ENCODE measurements at regions not wholly inside any gene's neighbourhood (a gene's known extent, or its start where the extent isn't known, plus 50 kb on each side); places are given as distances from the start of the nearest gene placed in this dataset.
"Not testable (repeated sequence)": the region's sequence is repeated elsewhere in the genome, so short reads cannot be mapped to it uniquely, and the experiment has no call there.

DNA sequence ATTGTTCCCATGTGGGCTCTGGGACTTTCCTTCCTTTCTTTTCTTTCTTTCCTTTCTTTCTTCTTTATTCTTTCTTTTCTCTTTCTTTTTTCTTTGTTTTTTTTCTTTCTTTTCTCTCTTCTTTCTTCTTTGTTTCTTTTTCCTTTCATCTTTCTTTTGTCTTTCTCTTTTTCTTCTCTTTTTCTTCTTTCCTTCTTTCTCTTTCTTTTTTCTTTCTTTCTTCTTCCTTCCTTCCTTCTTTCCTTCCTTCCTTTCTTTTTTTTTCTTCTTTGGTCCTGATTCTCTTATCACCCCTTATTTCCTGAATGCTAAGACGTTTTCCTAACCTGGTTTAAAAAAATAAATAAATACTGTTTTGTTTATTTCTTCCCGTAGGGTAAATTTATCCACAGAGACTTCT, 93.2 kb downstream of the CRLF2 start:
- 32 to 37% (median 34%) methylated on average over 2 of the region's 2 CpGs for WGBS, 4 donors
- no peak for TF ChIP-seq POLR2A (IDR thresholded peaks at IDR 0.05)
- TF ChIP-seq, protein P1, sequence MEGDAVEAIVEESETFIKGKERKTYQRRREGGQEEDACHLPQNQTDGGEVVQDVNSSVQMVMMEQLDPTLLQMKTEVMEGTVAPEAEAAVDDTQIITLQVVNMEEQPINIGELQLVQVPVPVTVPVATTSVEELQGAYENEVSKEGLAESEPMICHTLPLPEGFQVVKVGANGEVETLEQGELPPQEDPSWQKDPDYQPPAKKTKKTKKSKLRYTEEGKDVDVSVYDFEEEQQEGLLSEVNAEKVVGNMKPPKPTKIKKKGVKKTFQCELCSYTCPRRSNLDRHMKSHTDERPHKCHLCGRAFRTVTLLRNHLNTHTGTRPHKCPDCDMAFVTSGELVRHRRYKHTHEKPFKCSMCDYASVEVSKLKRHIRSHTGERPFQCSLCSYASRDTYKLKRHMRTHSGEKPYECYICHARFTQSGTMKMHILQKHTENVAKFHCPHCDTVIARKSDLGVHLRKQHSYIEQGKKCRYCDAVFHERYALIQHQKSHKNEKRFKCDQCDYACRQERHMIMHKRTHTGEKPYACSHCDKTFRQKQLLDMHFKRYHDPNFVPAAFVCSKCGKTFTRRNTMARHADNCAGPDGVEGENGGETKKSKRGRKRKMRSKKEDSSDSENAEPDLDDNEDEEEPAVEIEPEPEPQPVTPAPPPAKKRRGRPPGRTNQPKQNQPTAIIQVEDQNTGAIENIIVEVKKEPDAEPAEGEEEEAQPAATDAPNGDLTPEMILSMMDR (IDR thresholded peaks at IDR 0.05): no peak
- peaks cover 5% of the 10 kb centered on the region for H3K27me3 ChIP-seq
- H3K27ac ChIP-seq: no peak overlapping the region
- H3K4me1 ChIP-seq (replicated peaks in 1 of 2): no peaks in the 10 kb centered on the region
- no peak overlapping the region for H3K4me3 ChIP-seq
- intact Hi-C loops (cut with DNase I): no loop called here
- H3K9me3 ChIP-seq (replicated peaks in 1 of 3): no peaks in the 10 kb centered on the region
- DNase-seq: no peak
- no peaks in the 10 kb centered on the region for H3K36me3 ChIP-seq (replicated peaks in 1 of 2)

DNA sequence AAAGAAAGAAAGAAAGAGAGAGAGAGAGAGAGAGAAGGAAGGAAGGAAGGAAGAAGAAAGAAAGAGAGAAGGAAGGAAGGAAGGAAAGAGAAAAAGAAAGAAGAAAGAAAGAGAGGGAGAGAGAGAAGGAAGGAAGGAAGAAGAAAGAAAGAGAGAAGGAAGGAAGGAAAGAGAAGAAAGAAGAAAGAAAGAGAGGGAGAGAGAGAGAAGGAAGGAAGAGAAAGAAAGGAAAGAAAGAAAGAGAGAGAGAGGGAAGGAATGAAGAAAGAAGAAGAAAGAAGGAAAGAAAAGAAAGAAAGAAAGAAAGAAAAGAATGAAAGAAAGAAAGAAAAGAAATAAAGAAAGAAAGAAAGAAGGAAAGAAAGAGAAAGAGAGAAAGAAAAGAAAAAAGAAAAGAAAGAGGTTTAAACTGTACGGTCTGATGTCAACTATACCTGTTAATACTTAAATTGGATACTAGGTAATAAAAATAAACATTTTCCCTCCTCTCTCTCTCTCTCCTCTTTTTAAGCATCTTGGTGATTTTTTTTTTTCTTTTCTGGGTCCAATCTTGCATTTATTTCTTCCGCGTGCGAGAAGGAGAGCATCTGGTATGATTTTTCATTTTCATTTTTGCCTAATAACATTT, 93.8 kb downstream of the CRLF2 start:
- peaks cover 5% of the 10 kb centered on the region for H3K27me3 ChIP-seq
- no peak overlapping the region for H3K27ac ChIP-seq
- H3K36me3 ChIP-seq (replicated peaks in 1 of 2): no peaks in the 10 kb centered on the region
- DNase-seq: no peak
- no peaks in the 10 kb centered on the region for H3K4me1 ChIP-seq (replicated peaks in 1 of 2)
- TF ChIP-seq, protein P1 (IDR thresholded peaks at IDR 0.05): no peak
- no peak for TF ChIP-seq POLR2A (IDR thresholded peaks at IDR 0.05)
- intact Hi-C loops (cut with DNase I): no loop called here
- no peaks in the 10 kb centered on the region for H3K9me3 ChIP-seq (replicated peaks in 1 of 3)
- H3K4me3 ChIP-seq: no peak overlapping the region
- WGBS, 4 donors: 76 to 90% (median 85%) methylated on average over 4 of the region's 4 CpGs

DNA sequence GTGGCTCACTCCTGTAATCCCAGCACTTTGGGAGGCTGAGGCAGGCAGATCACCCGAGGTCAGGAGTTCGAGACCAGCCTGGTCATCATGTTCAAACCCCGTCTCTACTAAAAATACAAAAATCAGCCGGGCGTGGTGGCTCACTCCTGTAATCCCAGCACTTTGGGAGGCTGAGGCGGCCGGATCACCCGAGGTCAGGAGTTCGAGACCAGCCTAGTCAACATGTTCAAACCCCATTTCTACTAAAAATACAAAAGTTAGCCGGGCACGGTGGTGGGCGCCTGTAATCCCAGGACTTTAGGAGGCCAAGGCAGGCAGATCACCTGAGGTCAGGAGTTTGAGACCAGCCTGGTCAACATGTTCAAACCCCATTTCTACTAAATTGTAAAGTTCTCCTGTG, 97.0 kb downstream of the CRLF2 start:
- H3K4me3 ChIP-seq; H3K27me3 ChIP-seq; DNase-seq; H3K9me3 ChIP-seq (replicated peaks in 1 of 3); intact Hi-C loops (cut with DNase I); H3K36me3 ChIP-seq (replicated peaks in 1 of 2); H3K4me1 ChIP-seq (replicated peaks in 1 of 2); H3K27ac ChIP-seq: not testable (repeated sequence)
- WGBS, 4 donors: 83 to 94% (median 90%) methylated on average over 12 of the region's 12 CpGs

DNA sequence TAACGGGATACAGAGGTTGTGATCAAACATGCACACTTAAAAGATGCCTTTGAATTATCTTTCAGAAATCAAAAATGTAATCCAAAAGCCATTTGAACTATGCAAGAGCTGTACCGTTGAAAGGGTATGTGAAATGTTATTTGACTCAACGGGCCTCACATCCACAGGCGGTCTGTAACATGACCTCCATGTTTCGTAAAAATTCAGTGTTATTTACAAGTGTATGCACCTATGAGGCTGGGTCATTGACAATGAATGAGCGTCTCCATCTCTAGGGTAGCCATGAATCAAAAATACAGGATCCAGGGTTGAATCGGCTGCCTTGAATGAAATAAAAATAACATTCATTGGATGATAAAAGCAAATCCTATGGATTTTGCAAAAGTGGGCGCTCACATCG, 100.1 kb downstream of the CRLF2 start:
- no peak for TF ChIP-seq POLR2A (IDR thresholded peaks at IDR 0.05)
- TF ChIP-seq, protein P1 (IDR thresholded peaks at IDR 0.05): no peak
- Histone ChIP-seq H3K9me3 (replicated peaks in 1 of 3) (no peaks in the 10 kb centered on the region), H3K27ac (no peak overlapping the region), H3K27me3 (peaks cover 12% of the 10 kb centered on the region), H3K4me1 (replicated peaks in 1 of 2) (no peaks in the 10 kb centered on the region), H3K4me3 (no peak overlapping the region), H3K36me3 (replicated peaks in 1 of 2) (no peaks in the 10 kb centered on the region)
- no peak for DNase-seq
- intact Hi-C loops (cut with DNase I): no loop called here
- WGBS, 4 donors: 19 to 33% (median 23%) methylated on average over 9 of the region's 9 CpGs

DNA sequence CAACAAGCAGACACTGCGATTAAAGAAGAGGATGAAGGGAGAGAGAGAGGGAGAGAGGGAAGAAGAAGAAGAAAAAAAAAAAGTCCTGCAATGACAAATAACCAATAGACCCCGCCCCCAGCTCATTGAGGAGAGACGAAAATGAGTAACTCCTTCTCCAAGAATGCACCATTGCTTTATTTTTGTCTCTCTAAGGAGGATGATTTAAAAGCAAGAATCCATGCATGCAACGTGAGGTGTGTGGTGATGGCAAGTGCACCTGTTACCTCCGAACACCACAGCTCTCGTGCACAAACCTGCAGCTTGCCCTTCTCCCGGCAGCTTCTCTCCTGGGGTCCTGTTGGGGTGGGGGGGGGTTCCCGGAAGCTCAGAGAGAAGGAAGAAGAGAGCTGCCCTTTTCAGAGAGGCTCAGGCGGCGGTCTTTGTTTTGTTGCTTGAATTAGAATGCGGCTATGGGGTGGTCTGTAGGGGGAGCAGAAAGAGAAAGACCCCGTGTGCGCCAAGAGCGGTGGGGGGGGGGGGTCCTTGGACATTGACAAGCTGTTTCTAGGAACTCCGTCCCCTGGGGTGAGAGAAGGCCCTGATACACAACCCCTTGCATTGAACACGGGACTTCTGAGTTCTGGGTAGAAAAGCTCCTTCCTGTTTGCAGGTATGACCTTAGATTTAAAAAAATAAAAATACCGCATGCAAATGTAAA, 100.7 kb downstream of the CRLF2 start:
- WGBS, 4 donors: 2 to 9% (median 4%) methylated on average over 14 to 17 of the region's 17 CpGs
- Histone ChIP-seq H3K36me3 (replicated peaks in 1 of 2) (no peaks in the 10 kb centered on the region), H3K9me3 (replicated peaks in 1 of 3) (no peaks in the 10 kb centered on the region), H3K4me3 (no peak overlapping the region), H3K27ac (no peak overlapping the region), H3K27me3 (peaks cover 12% of the 10 kb centered on the region), H3K4me1 (replicated peaks in 1 of 2) (no peaks in the 10 kb centered on the region)
- TF ChIP-seq POLR2A (IDR thresholded peaks at IDR 0.05): no peak
- TF ChIP-seq, protein P1 (IDR thresholded peaks at IDR 0.05): no peak
- intact Hi-C loops (cut with DNase I): no loop called here
- DNase-seq: no peak

Data from adrenal gland (tissue), 9 donors.